Endometrial microvascular endothelial cells (primary cell): ENCODE measurements at regions not wholly inside any gene's neighbourhood (a gene's known extent, or its start where the extent isn't known, plus 50 kb on each side); places are given as distances from the start of the nearest gene placed in this dataset.

Experiments
- in situ Hi-C: cut with HindIII; loops from 2 replicates; pipeline ENCODE4 v1.10.0; 2017; ENCODE audit warnings: low sequenced_read_pairs, low pct_unique_long_range_greater_than_20kb; ENCODE audit errors: inconsistent ontology term

GRCh38 chr5:93192087-93192486 lies 388.9 kb downstream of the NR2F1-AS1 start:
- in situ Hi-C loops = no loop called here

GRCh38 chr5:93191035-93191817 lies 389.8 kb downstream of the NR2F1-AS1 start:
- in situ Hi-C loops = no loop called here

GRCh38 chr5:93189707-93190120 lies 391.3 kb downstream of the NR2F1-AS1 start:
- in situ Hi-C loops = no loop called here

- in situ Hi-C loops = no loop called here
Observed at GRCh38 chr5:93188876-93189485, 392.0 kb downstream of the NR2F1-AS1 start.

GRCh38 chr5:93186076-93186682 lies 394.8 kb downstream of the NR2F1-AS1 start:
- in situ Hi-C loops = no loop called here

GRCh38 chr5:93184041-93184440 lies 397.0 kb downstream of the NR2F1-AS1 start:
- in situ Hi-C loops = no loop called here

- in situ Hi-C loops = no loop called here
Observed at GRCh38 chr5:93179466-93179865, 401.6 kb downstream of the NR2F1-AS1 start.

GRCh38 chr5:93174930-93175329 lies 406.1 kb downstream of the NR2F1-AS1 start:
- in situ Hi-C loops = no loop called here

GRCh38 chr5:93165559-93165958 lies 415.5 kb downstream of the NR2F1-AS1 start:
- in situ Hi-C loops = no loop called here

- in situ Hi-C loops = no loop called here
Observed at GRCh38 chr5:93164690-93165089, 416.3 kb downstream of the NR2F1-AS1 start.

- in situ Hi-C loops = no loop called here
Observed at GRCh38 chr5:93163010-93163663, 417.9 kb downstream of the NR2F1-AS1 start.

- in situ Hi-C loops = no loop called here
Observed at GRCh38 chr5:93161661-93162654, 419.1 kb downstream of the NR2F1-AS1 start.

GRCh38 chr5:93158841-93159240 lies 422.2 kb downstream of the NR2F1-AS1 start:
- in situ Hi-C loops = no loop called here

- in situ Hi-C loops = no loop called here
Observed at GRCh38 chr5:93156566-93156965, 424.5 kb downstream of the NR2F1-AS1 start.

- in situ Hi-C loops = no loop called here
Observed at GRCh38 chr5:93154535-93154934, 426.5 kb downstream of the NR2F1-AS1 start.

GRCh38 chr5:93153461-93153860 lies 427.6 kb downstream of the NR2F1-AS1 start:
- in situ Hi-C loops = no loop called here

- in situ Hi-C loops = no loop called here
Observed at GRCh38 chr5:93151896-93152295, 429.1 kb downstream of the NR2F1-AS1 start.

GRCh38 chr5:93151121-93151520 lies 429.9 kb downstream of the NR2F1-AS1 start:
- in situ Hi-C loops = no loop called here
